Hepatocyte (in vitro differentiated cells): ENCODE measurements at regions not wholly inside any gene's neighbourhood (a gene's known extent, or its start where the extent isn't known, plus 50 kb on each side); places are given as distances from the start of the nearest gene placed in this dataset.

Source experiments
- CTCF ChIP-seq: fragments of 200-600 bp; sonication (generic); IDR thresholded peaks from 2 replicates; pipeline ENCODE4 v1.5.1; 2016; ENCODE audit warnings: antibody characterized with exemption, mild to moderate bottlenecking; ENCODE audit not compliant: poor library complexity
- EZH2phosphoT487 ChIP-seq: fragments of 200-600 bp; sonication (generic); IDR thresholded peaks from one replicate; pipeline ENCODE4 v1.6.1; 2018; ENCODE audit warnings: antibody characterized with exemption, mild to moderate bottlenecking, low read depth, moderate library complexity; ENCODE audit not compliant: unreplicated experiment, severe bottlenecking

DNA sequence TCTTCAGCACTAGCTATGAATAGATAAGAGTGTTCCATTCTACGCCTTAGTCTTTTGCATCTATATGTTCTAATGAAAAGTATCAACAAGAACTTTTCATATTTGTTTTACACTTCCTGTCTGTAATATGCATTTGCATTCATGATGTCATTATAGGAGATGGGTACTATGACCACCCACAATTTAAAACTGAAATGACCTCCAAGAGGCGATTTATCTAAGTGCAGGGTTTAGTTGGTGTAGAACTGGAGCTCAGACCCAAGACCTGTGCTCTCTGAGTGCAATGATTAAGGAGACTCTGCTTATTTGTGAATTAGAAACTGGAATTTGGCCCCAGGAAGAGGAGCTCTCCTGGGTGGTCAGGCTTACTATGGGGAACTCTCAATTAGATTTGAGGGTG lies 289.1 kb downstream of the ETS1 start:
- TF ChIP-seq CTCF (no peak), EZH2phosphoT487 (no peak)
